Erythroblast (primary cell): ENCODE measurements at regions not wholly inside any gene's neighbourhood (a gene's known extent, or its start where the extent isn't known, plus 50 kb on each side); places are given as distances from the start of the nearest gene placed in this dataset.

Source experiments
- GATA1 ChIP-seq: IDR thresholded peaks from 2 replicates; pipeline ENCODE4 v1.6.1; 2011; ENCODE audit warnings: low read depth, mild to moderate bottlenecking, control low read depth, low read length, moderate library complexity
- POLR2A ChIP-seq: IDR thresholded peaks from 2 replicates; pipeline ENCODE4 v1.6.1; 2011; ENCODE audit warnings: mild to moderate bottlenecking, low read length

- no peak for TF ChIP-seq POLR2A
- no peak for TF ChIP-seq GATA1
Observed at GRCh38 chr6:82062219-82062618, 185.3 kb downstream of the IBTK start.
